ENCODE measurements at regions not wholly inside any gene's neighbourhood (a gene's known extent, or its start where the extent isn't known, plus 50 kb on each side); places are given as distances from the start of the nearest gene placed in this dataset.

DNA sequence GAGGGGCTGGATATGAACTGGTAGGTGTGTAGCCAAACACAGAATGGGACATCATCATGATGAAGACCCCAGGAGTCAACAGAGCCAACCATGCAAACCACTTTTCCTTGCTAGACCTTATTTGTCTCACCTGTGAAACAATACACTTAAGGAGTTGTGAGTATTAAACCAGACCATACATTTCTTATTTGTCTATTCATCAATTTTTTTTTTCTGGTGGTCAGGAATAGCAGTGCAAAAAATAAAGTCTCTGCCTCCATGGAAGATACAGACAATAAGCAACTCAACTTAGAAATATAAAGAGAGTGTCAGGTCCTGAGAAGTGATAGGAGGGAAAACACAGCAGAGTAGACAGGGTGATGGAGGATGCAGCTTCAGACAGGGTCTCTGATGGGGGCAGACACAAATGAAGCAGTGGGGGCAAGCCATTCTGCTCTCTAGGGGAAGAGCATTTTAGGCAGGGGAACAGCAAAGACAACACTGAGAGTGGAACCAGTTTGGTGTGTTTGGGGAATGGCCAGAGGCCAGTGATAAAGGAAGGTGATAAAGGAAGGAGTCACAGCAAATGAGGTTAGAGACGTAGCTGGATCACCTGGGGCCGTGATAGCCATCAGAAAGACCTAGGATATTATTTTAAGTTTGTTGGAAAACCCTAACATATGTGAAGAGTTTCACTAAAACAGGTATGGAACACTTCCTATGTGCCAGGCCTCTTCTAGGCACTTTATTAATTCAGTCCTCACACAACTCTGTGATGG, 256.2 kb downstream of the MAN2A1 start:
- no peak for DNase-seq

DNA sequence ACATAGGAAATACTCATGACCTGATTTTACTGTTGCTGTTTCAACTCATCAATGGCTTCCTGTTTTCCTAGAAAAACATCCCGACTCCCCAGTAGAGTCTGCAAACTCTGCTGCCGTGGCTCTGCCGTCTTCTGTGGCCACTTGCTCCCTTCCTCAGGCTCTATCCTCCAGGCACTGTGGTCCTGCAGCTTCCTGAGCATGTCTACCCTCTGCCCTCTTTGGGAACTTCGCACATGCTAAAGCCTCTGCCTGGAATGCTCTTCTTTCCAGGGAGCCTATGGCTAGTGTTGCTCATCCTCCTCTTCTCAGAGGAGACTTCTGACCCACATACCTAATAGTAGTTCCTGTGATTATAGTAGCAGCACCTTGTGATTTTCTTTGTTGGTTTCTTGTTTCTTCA, 256.9 kb downstream of the MAN2A1 start:
- no peak for DNase-seq

DNA sequence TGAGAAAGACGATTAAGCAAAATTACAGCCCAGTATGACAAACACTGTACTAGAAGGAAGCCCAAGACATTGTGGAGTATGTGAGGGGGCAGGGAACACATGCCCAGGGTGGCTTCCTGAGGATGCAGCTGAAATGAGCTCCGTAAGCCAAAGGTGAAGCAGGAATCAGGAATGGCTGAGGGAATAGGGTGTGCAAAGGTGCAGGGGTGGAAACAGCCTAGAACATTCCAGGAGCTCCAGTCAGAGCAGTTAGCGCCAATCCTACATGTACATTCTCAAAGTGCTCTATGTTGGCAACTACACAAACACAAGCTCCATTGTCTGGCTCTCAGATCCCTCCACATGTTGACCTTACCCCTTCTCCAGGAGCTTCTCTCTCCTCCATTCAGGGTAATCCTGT, 257.9 kb downstream of the MAN2A1 start:
- no peak for DNase-seq

DNA sequence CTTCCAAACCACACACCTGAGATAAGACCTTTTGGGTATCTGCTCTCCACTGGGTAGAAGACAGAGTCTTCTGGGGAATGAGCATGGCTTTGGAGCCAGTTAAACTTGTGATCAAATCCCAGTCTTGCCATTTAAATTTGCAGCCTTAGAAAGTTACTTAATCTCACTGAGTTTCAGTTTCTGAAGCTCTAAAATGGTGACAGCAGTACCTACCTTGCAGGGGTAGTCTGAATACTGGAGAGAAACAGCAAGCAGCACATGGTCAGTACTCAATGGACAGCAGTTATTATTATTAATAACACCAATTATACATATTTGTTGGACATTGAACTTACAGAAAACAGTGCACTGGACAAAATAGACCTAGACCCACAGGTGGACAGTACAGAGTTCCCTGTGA, 260.9 kb downstream of the MAN2A1 start:
- DNase-seq = no peak

DNA sequence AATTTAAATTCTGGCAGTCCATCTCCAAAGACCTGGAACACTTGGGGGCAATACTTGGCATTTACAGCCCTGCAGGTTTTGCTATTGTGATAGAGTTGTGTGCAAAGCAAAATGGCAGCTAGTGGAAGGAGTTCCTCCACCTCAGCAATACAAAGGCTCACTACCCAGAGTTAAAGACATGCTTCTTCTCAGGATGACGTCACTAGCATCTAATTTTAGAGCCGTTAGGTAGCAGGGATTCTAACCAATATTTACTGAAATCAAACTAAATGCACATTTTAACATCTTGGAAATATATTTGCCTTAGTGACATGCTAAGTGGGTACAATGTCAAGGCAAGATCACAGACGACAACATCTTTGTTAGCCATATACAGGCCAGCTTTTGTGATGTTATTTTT, 261.6 kb downstream of the MAN2A1 start:
- DNase-seq = no peak

DNA sequence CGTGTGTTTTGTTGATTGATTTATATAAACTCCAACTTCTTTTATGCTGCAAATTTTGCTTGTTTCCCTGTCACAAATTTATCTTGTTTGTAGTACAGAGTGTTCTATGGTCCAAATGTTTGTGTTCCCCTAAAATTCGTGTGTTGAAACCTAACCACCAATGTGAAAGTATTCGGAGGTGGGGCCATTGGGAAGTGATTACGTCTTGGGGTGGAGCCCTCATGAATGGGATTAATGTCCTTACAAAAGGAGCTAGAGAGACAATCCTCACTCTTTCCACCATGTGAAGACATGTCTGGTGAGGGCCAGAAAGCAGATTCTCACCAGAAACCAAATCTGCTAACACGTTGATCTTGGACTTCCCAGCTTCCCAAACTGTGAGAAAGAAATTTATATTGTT, 262.0 kb downstream of the MAN2A1 start:
- DNase-seq = no peak

DNA sequence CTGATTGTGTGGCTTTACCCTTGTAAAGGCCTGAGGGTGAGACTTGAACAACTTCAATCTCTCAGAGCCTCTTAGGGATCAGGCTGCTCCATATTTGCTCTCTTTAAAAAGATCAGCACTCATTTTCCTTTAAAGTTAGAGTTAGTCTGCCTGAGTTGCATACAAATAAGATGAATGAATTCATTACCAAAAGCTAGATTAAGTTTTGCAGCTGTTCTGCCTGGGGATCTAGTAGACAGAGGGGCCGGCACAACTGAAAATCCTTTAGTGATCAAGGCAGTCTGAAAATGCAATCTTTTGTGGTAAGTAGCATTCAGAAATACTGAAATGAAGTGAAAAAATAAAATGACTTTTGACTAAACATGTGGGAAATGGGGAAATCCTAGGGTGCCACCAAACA, 264.0 kb downstream of the MAN2A1 start:
- DNase-seq = no peak

DNA sequence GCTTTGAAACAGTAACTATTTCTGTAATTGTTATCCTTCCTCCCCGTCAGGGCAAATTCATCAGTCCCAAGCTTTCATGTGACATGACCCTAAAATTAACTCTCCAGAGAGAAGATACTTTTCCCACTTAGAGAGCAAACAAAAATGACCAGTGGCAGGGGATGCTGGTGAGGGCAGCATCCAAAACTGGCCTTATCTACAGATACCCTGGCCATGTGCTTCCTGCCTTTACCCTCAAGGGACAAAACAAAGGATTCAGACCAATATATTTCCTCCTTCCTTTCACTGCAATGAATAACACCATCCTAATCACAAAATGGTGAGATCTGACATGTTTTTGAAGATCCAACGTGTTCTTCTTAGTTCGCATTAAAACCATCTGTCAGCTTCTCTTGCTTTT, 267.2 kb downstream of the MAN2A1 start:
- no peak for DNase-seq

DNA sequence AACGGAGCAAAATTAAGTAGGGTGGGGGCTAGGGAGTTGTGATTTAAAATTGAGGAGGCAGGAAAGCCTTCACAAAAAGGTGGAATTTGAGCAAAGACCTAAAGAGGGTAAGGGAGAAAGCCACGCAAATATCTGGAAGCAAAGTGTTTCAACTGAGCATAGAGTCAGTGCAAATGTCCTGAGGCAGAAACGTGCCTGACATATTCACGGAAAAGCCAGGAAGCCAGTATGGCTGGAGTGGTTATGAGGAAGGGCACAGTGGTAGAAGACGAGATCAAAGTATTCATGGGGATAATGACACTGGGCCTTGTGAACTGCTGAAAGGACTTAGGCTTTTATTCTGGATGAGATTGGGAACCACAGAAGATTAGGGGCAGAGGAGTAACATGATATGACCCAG, 268.4 kb downstream of the MAN2A1 start:
- DNase-seq = no peak

DNA sequence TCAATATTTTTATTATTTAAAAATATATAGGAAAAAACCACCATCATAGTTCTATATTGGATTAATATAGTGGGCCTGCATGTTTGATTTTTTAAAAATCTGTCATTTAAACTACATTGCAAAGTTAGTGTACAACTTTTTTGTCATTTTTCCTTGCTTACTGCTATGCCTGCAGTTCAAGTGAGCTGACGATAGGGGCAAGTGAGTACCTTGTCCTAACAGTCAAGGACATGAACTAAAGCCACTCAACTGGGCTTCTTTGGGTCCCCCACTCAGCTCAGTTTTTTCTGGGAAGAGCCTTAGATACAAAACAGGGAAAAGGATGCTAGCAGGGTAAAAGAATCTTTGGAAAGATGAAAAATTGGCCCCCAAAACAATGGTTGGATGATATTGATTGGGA, 269.9 kb downstream of the MAN2A1 start:
- DNase-seq = no peak

DNA sequence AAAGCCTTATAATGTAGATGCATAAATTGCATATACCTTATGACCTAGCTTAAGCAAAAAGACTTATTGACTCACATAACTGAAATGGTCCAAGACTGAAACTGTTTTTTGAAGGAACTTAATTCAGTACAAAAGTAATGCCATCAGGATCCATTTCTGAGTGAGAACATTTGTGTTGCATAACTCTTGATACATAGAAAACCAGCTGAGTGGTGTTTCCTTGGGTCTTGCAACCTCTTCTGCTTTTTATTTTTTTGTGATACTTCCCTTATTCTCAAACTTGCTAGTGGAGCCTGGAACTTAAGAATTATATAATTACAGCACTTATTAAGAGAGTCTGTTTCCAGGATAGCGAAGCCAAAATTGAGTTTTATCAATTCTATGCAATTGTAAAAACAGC, 272.0 kb downstream of the MAN2A1 start:
- no peak for DNase-seq

DNA sequence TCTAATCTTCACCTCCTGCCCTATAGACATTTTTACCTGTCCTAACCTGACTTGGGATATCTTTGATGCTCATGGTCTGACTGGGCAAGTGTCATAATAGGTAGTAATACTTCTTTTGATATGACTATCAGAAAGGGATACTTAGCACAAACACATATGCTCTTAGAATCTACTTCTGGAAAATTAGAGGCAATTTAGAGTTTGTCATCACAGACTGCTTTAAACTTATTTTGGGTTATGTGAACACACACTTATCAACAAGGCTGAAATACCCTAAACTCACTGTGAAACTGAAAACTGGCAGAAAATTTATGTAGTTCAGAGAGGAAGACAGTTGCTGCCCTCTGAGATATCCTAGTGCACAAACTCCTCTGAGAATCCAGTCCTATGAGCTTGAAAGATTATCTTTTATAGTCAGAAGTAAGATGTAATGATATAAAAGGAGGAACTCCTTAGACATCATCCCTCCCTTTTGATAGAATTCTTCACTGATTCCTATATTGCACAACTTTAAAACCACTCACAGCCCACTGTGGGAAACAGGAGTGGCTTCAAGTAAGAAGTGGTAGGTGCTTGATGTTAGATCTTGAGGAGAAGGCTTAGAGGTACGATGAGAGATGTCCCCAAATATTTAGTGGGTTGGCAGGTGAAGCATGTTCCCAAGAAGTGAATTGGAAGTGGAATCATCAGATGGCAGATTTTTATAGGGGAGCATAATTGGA, 273.3 kb downstream of the MAN2A1 start:
- DNase-seq = no peak

DNA sequence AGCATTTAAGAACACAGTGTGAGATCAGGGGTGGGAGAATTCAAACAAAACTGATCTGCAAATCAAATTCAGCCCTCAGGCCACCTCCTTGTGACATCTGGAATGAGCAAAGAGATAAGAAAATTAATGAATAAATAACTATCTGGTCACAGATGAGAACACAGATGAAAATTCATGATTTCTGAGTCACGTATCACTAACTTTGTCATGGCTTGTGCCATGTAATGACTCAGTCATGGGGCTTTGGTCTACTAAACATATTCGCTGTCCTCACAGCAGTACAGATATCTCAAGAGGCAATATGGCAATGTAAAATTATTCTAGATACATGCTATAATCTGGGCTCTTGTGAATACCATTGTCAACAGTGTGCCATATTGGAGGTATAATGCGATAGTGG, 274.4 kb downstream of the MAN2A1 start:
- no peak for DNase-seq

DNA sequence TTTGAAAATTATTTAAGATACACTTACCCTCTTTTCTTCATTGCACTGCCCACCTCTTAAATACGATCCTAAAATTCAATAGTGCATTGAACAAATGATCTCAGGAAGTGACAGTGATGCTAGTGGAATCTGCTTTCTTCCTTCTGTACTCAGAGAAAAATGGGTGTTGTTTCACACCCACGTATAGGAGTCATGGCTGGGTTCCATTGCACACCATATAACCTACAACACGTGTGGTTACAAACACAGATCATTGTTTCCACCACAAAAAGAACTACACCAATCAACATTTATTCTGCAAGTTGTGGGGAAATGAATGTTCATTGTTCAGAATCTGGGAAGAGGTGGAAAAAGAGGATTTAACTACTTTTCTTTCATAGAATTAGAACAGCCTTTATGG, 275.9 kb downstream of the MAN2A1 start:
- DNase-seq = no peak

DNA sequence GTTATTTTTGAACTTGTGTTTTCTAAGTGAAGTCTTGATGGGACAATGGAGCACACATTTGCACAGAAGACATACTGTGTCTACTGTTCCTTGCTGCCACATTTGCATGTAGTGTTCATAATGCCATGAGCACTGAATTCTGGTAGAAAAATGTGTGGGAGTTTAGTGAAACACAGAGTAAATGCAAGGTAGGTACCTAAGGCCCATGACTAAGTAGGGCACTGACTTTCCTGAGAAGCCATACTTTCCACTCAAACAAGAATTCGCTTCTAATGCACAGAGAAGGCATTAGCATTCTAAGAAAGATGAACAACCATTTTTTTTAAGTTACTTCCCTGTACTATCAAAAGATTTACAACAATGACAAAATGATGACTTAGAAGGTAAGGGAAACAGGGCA, 282.2 kb downstream of the MAN2A1 start:
- DNase-seq = no peak

DNA sequence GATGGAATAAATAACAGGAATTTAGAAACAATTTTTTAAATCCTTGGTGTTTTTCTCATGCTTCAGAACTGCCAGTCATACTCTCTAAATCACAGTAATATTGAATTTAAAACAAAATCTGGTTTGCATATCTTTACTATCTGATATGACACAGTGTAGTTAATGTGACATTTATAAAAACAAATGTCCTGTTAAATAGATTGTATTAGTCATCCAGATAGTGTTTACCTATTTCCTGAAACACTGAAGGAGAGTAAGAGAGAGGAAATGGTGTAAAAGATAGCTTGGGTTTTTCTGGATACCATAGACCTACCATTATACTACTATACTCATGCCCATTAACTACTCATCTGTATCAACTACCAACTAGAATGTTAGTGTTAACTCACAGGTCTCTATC, 292.3 kb downstream of the MAN2A1 start:
- DNase-seq = no peak

DNA sequence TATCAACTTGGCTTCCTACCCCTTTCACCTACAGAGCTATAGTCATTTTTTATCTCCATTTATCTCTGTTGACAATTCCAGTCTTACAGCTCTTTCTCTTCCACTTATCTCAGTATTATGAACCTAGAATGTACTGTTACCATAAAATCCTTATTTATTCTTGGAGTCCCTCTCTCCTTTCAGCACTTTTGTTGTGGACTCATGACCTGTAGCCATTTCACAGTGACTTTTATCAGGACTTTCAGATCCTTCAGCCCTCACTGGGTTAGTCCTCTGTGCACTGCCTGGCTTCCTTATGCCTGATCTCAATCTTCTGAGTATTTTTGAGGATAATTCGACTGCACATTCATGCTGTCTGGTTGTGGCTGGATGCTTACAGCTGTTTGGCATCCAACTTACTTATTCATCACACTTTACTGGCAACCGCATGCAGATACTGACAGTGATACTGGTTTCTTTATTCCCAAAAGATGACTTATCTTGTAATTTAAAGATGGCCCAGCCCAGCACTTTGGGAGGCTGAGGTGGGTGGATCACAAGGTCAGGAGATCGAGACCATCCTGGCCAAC, 293.3 kb downstream of the MAN2A1 start:
- no peak for DNase-seq

DNA sequence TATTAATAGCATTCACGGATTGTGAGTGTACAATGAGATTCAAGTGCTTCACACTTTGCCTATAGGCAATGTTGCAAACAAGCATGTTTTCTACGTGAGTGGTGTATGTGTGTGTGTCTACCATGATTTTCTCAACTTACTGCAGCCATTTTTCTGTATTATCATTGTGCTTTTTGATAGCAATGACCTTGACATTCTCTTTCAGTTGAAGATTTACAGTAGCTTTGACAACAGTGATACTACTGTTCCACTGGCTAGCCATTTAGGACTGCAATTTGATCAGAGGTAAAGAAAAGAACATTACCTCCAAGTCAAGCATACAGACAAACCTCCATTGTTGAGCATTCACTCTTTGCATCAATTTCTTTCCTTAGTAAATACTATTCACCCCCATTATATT, 297.0 kb downstream of the MAN2A1 start:
- DNase-seq = no peak

DNA sequence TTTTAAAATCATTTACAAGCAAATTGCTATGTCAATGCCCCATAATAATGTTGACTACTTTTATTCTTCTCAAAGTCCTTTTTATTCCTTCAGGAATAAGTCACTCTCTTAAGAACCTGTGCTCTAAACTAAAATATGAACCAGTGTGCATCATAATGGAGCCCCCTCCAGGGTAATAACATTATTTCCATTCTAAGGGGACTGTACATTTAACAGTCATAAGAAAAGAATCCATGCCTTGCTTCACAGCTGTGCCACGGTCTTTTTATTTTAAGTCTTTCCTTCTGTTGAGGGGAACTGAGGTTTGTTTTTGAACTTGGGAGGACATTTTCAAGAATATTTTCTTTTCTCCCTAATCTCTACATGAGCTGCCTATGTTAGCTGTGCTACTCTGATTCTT, 297.6 kb downstream of the MAN2A1 start:
- DNase-seq = no peak

DNA sequence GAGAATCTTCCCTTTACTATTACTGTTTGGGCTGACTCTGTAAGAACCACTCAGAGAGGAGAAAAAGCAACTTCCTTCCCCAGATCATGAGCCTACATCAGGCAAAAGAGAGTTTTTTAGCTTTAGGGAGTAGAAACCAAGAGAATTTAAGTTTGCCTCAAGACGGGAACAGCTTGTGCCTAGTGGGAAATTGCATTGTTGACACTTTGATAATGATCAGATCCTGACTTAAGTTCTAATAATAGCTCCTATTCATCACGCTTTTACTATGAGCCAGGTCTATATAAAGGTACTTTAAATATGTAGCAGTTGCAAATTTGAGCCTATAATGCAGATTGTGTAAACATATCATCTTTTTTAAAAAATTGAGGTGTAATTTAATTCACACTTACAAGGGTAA, 298.2 kb downstream of the MAN2A1 start:
- DNase-seq = no peak

DNA sequence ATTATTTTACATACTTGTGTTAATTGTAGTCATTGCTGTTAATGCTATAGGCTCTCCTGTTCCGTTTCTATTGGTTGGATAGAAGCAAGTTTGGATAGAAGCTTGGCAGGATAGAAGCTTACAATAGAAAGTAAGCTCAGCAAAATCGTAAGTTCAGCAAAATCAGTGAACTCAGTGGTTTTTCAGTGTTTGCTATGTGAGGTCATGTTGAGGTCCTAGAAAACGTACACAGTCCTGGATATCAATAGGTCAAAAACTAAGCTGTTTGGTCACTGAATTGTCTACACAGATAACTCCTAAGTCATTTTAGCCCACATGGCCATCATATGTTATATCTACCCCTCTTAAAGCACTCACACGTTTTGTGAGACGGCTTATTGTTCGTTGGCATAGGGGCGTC, 299.4 kb downstream of the MAN2A1 start:
- DNase-seq = no peak

DNA sequence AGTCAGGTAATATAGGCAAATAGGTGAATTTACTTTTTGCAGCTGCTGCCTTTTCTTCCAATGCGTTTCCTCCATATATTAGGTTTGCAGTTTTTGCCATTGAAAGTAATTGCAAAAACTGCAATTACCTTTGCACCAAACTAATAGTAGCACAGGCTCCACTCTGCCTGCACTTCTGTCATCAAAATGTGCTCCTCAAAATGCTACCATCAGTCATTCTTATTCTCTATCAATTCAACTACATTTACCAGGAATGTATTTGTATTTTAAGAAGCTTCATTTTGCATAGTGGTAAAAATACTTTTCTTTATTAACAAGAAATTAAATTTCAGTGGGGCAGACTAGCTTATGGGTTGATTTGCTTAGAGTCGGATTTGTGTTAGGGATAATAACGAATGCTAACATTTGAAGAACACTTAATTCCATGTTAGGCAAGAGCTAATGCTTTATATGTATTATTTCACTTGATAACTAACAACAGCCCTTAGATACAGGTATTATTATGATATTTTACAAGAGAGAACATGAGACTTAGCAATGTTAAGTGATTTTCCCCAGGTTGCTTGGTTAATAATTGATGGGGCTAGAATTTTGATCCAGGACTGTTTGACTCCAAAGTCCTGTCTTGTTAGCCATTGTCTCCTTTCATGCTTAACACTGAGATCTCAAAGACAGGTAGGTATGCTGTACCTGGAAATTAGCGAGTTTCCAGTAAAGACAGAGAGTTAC, 300.4 kb downstream of the MAN2A1 start:
- DNase-seq = no peak

DNA sequence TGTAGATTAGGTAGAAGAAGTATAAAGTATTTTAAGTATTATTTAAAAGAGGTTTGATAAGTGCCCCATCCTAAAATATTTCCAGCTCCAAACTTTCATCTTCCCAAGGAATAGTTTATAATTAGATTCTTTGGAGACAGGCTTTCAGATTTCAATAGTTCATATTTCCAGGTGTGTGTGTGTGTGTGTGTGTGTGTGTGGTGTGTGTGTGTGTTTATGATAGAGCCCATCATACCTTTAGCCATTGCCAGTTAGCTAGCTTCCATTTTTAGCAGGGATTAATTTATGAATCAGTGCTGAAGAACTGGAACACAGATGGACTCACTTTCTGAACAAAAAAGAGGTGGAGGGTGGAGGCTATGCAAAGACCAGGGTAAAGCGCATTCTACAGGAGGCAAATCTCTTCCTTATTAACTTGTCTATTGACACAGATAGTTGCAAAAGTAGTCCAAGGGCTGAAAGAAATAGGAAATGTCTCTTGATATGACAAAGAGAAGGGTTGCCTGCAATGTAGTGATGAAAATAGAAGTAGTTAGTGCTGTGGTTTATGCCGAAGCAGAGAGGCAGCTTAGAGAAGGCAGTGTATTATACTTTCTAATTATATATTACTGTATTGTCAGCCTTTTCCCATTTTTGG, 301.1 kb downstream of the MAN2A1 start:
- no peak for DNase-seq

All from activated CD8-positive, alpha-beta memory T cell treated with anti-CD3 and anti-CD28 coated beads, Interleukin-2, amount 50 U/mL, for 4 hours (primary cell).